ENCODE measurements at regions not wholly inside any gene's neighbourhood (a gene's known extent, or its start where the extent isn't known, plus 50 kb on each side); places are given as distances from the start of the nearest gene placed in this dataset.

DNA sequence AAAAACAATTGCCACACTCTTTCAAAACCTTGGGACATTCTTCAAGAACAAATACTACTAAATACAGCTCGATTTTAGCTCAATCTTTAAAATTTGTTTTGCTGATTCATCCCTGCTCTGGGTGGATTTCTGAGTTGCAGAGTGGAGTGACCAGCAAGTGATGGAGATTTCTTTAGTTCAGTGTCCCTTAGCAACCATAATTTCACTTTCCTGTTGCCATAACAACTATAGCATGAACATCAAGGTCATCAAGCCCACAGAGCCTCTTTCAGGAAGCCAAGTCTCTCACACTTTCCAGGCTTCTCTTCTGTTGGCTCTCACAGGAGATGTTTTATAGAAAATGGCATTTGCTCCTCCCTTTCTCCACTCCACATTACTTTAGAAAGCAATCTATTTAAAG lies 597.2 kb upstream of the ADAMTS9 start:
- no peak overlapping the region for H3K4me3 ChIP-seq
- 0 out of 2 replicates have a peak, but pooled peaks cover 5% of the 10 kb centered on the region for H3K9me2 ChIP-seq (ENCODE audit: insufficient read depth)
- Mint-ChIP-seq H3K4me3 (no peak overlapping the region), H3K27me3 (ENCODE audit: insufficient read depth, low read depth, poor library complexity) (peaks cover 4% of the 10 kb centered on the region), H3K27ac (no peak overlapping the region), H3K4me1 (peaks cover 17% of the 10 kb centered on the region; the same call in 2 of the 3 replicates), H3K9me3 (no peaks in the 10 kb centered on the region), H3K36me3 (ENCODE audit: low read depth) (no peaks in the 10 kb centered on the region)
- H4K20me1 ChIP-seq (replicated peaks; ENCODE audit: insufficient read depth): no peaks in the 10 kb centered on the region
- H3K79me2 ChIP-seq (replicated peaks; ENCODE audit: insufficient read depth): no peaks in the 10 kb centered on the region
- DNase-seq (ENCODE audit: low spot score): no peak
- no peak overlapping the region for H3K4me2 ChIP-seq
- no peak overlapping the region for H3K27ac ChIP-seq (ENCODE audit: low read depth)
- no peaks in the 10 kb centered on the region for H3F3A ChIP-seq (replicated peaks; ENCODE audit: low read depth)
- no peaks in the 10 kb centered on the region for H3K36me3 ChIP-seq (ENCODE audit: insufficient read depth)
- no peak for ATAC-seq
- peak overlapping the region; percentile 53; the same call in 1 of the 2 replicates for H2AFZ ChIP-seq
- H3K4me1 ChIP-seq (ENCODE audit: insufficient read depth): no peaks in the 10 kb centered on the region; the same call in 1 of the 2 replicates
- no peaks in the 10 kb centered on the region for H3K27me3 ChIP-seq (ENCODE audit: insufficient read depth)
- TF ChIP-seq POLR2AphosphoS5 (IDR thresholded peaks at IDR 0.05; ENCODE audit: low read depth): no peak
- TF ChIP-seq, protein P1, sequence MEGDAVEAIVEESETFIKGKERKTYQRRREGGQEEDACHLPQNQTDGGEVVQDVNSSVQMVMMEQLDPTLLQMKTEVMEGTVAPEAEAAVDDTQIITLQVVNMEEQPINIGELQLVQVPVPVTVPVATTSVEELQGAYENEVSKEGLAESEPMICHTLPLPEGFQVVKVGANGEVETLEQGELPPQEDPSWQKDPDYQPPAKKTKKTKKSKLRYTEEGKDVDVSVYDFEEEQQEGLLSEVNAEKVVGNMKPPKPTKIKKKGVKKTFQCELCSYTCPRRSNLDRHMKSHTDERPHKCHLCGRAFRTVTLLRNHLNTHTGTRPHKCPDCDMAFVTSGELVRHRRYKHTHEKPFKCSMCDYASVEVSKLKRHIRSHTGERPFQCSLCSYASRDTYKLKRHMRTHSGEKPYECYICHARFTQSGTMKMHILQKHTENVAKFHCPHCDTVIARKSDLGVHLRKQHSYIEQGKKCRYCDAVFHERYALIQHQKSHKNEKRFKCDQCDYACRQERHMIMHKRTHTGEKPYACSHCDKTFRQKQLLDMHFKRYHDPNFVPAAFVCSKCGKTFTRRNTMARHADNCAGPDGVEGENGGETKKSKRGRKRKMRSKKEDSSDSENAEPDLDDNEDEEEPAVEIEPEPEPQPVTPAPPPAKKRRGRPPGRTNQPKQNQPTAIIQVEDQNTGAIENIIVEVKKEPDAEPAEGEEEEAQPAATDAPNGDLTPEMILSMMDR (conservative IDR thresholded peaks at IDR 0.05; ENCODE audit: low read depth in 2 of 2): no peak

DNA sequence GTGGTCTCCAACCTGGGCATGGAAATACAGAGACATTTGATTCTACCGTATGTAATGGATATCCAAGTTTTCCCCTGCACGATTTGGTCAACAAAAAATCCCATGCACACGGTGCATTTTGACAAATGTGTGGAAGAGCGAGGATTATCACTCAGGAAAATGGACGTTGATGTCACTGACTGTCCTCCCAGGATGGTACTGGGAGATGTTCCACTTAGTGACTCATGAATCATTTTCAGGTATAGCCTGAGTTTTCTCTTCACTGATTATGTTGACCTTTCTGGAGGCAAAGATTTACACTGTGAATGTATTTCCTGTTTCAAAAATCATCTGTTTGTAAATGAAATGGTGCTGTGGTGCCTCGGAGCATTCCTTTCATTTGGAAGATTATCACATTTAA lies 596.7 kb upstream of the ADAMTS9 start:
- TF ChIP-seq ZNF331 (CRISPR knock-in tag; IDR thresholded peaks at IDR 0.05; ENCODE audit: low read depth) (no peak), NANOG (IDR thresholded peaks at IDR 0.05; ENCODE audit: borderline replicate concordance) (no peak), POLR2AphosphoS5 (IDR thresholded peaks at IDR 0.05; ENCODE audit: low read depth) (no peak)
- TF ChIP-seq, protein P1 (conservative IDR thresholded peaks at IDR 0.05; ENCODE audit: low read depth in 2 of 2): no peak
- TF ChIP-seq, protein P2, sequence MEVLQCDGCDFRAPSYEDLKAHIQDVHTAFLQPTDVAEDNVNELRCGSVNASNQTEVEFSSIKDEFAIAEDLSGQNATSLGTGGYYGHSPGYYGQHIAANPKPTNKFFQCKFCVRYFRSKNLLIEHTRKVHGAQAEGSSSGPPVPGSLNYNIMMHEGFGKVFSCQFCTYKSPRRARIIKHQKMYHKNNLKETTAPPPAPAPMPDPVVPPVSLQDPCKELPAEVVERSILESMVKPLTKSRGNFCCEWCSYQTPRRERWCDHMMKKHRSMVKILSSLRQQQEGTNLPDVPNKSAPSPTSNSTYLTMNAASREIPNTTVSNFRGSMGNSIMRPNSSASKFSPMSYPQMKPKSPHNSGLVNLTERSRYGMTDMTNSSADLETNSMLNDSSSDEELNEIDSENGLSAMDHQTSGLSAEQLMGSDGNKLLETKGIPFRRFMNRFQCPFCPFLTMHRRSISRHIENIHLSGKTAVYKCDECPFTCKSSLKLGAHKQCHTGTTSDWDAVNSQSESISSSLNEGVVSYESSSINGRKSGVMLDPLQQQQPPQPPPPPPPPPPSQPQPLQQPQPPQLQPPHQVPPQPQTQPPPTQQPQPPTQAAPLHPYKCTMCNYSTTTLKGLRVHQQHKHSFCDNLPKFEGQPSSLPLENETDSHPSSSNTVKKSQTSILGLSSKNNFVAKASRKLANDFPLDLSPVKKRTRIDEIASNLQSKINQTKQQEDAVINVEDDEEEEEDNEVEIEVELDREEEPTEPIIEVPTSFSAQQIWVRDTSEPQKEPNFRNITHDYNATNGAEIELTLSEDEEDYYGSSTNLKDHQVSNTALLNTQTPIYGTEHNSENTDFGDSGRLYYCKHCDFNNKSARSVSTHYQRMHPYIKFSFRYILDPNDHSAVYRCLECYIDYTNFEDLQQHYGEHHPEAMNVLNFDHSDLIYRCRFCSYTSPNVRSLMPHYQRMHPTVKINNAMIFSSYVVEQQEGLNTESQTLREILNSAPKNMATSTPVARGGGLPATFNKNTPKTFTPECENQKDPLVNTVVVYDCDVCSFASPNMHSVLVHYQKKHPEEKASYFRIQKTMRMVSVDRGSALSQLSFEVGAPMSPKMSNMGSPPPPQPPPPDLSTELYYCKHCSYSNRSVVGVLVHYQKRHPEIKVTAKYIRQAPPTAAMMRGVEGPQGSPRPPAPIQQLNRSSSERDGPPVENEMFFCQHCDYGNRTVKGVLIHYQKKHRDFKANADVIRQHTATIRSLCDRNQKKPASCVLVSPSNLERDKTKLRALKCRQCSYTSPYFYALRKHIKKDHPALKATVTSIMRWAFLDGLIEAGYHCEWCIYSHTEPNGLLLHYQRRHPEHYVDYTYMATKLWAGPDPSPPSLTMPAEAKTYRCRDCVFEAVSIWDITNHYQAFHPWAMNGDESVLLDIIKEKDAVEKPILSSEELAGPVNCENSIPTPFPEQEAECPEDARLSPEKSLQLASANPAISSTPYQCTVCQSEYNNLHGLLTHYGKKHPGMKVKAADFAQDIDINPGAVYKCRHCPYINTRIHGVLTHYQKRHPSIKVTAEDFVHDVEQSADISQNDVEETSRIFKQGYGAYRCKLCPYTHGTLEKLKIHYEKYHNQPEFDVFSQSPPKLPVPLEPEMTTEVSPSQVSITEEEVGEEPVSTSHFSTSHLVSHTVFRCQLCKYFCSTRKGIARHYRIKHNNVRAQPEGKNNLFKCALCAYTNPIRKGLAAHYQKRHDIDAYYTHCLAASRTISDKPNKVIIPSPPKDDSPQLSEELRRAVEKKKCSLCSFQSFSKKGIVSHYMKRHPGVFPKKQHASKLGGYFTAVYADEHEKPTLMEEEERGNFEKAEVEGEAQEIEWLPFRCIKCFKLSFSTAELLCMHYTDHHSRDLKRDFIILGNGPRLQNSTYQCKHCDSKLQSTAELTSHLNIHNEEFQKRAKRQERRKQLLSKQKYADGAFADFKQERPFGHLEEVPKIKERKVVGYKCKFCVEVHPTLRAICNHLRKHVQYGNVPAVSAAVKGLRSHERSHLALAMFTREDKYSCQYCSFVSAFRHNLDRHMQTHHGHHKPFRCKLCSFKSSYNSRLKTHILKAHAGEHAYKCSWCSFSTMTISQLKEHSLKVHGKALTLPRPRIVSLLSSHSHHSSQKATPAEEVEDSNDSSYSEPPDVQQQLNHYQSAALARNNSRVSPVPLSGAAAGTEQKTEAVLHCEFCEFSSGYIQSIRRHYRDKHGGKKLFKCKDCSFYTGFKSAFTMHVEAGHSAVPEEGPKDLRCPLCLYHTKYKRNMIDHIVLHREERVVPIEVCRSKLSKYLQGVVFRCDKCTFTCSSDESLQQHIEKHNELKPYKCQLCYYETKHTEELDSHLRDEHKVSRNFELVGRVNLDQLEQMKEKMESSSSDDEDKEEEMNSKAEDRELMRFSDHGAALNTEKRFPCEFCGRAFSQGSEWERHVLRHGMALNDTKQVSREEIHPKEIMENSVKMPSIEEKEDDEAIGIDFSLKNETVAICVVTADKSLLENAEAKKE (CRISPR knock-in tag; IDR thresholded peaks at IDR 0.05): no peak
- TF ChIP-seq, protein P3, sequence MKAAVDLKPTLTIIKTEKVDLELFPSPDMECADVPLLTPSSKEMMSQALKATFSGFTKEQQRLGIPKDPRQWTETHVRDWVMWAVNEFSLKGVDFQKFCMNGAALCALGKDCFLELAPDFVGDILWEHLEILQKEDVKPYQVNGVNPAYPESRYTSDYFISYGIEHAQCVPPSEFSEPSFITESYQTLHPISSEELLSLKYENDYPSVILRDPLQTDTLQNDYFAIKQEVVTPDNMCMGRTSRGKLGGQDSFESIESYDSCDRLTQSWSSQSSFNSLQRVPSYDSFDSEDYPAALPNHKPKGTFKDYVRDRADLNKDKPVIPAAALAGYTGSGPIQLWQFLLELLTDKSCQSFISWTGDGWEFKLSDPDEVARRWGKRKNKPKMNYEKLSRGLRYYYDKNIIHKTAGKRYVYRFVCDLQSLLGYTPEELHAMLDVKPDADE (IDR thresholded peaks at IDR 0.05): no peak
- no peak overlapping the region for H3K4me3 Mint-ChIP-seq
- Histone ChIP-seq H3K4me1 (ENCODE audit: insufficient read depth) (no peaks in the 10 kb centered on the region; the same call in 1 of the 2 replicates), H3K79me2 (replicated peaks; ENCODE audit: insufficient read depth) (no peaks in the 10 kb centered on the region), H2AFZ (peak overlapping the region; percentile 53; the same call in 1 of the 2 replicates), H3K27ac (ENCODE audit: low read depth) (no peak overlapping the region), H3K4me2 (no peak overlapping the region), H3K4me3 (no peak overlapping the region), H3K9me2 (ENCODE audit: insufficient read depth) (0 out of 2 replicates have a peak, but pooled peaks cover 5% of the 10 kb centered on the region), H3K27me3 (ENCODE audit: insufficient read depth) (no peaks in the 10 kb centered on the region), H4K20me1 (replicated peaks; ENCODE audit: insufficient read depth) (no peaks in the 10 kb centered on the region), H3F3A (replicated peaks; ENCODE audit: low read depth) (no peaks in the 10 kb centered on the region), H3K36me3 (ENCODE audit: insufficient read depth) (no peaks in the 10 kb centered on the region)
- H3K9me3 Mint-ChIP-seq: no peaks in the 10 kb centered on the region
- ATAC-seq (no peak), DNase-seq (ENCODE audit: low spot score) (no peak)
- no peaks in the 10 kb centered on the region for H3K36me3 Mint-ChIP-seq (ENCODE audit: low read depth)
- no peak overlapping the region for H3K27ac Mint-ChIP-seq
- H3K4me1 Mint-ChIP-seq: peaks cover 17% of the 10 kb centered on the region; the same call in 2 of the 3 replicates
- peaks cover 4% of the 10 kb centered on the region for H3K27me3 Mint-ChIP-seq (ENCODE audit: insufficient read depth, low read depth, poor library complexity)
